Suprapubic skin (tissue), 4 donors: ENCODE measurements at regions not wholly inside any gene's neighbourhood (a gene's known extent, or its start where the extent isn't known, plus 50 kb on each side); places are given as distances from the start of the nearest gene placed in this dataset.

Source experiments
- EP300 ChIP-seq: sonication (generic); formaldehyde crosslinking; IDR thresholded peaks from one replicate; pipeline ENCODE4 v1.6.1; 2017; ENCODE audit warnings: antibody characterized with exemption
- POLR2A ChIP-seq, 2 donors: fragments of 450-650 bp; IDR thresholded peaks; one replicate each; pipeline ENCODE4 v1.6.1; 2017; ENCODE audit warnings: antibody characterized with exemption in 2 of 2, mild to moderate bottlenecking in 2 of 2, moderate library complexity in 2 of 2
- POLR2AphosphoS5 ChIP-seq, 3 donors: sonication (generic); formaldehyde crosslinking; IDR thresholded peaks; one replicate each; pipeline ENCODE4 v1.6.1; 2017; ENCODE audit warnings: antibody characterized with exemption in 3 of 3
- TF ChIP-seq, protein P1 (sequence below), 2 donors: fragments of 200-600 bp in 1 of 2; fragments of 450-650 bp in 1 of 2; sonication (generic) in 1 of 2; IDR thresholded peaks; one replicate each; pipeline ENCODE4 v1.5.1; 2016 to 2019; ENCODE audit warnings: antibody characterized with exemption in 2 of 2, mild to moderate bottlenecking in 1 of 2, moderate library complexity in 1 of 2

DNA sequence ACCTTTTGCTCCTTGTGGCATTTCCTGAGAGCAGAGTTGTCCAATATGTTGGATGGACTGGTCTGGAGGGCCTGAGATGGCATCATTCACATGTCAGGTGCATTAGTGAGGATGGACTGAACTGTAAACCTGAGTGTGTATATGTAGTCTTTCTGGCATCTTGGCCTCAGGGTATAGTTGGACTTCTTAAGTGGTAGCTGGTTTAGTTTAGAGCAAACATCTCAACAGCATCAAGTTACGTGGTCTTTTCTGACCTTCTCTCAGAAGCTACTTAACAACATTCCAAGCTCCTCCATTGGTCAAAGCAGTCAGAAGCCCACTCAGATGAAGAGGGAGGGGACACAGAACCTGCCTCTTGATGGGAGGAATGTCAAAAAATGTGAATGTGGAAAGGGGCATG is 829.9 kb downstream of the METTL15 start:
- TF ChIP-seq POLR2AphosphoS5 (IDR thresholded peaks at IDR 0.05) (no peak), POLR2A (IDR thresholded peaks at IDR 0.05) (no peak), EP300 (no peak)
- TF ChIP-seq, protein P1, sequence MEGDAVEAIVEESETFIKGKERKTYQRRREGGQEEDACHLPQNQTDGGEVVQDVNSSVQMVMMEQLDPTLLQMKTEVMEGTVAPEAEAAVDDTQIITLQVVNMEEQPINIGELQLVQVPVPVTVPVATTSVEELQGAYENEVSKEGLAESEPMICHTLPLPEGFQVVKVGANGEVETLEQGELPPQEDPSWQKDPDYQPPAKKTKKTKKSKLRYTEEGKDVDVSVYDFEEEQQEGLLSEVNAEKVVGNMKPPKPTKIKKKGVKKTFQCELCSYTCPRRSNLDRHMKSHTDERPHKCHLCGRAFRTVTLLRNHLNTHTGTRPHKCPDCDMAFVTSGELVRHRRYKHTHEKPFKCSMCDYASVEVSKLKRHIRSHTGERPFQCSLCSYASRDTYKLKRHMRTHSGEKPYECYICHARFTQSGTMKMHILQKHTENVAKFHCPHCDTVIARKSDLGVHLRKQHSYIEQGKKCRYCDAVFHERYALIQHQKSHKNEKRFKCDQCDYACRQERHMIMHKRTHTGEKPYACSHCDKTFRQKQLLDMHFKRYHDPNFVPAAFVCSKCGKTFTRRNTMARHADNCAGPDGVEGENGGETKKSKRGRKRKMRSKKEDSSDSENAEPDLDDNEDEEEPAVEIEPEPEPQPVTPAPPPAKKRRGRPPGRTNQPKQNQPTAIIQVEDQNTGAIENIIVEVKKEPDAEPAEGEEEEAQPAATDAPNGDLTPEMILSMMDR (IDR thresholded peaks at IDR 0.05), result no peak
